HepG2 (cell line): ENCODE measurements at regions not wholly inside any gene's neighbourhood (a gene's known extent, or its start where the extent isn't known, plus 50 kb on each side); places are given as distances from the start of the nearest gene placed in this dataset.

Source experiments
- ATAC-seq: fragments of 200-7000 bp; cut with Tn5 transposase; 3 replicates; pipeline ENCODE4 v1.9.1; 2020; ENCODE audit warnings: mild to moderate bottlenecking, moderate library complexity
- BruUV-seq: library from RNA; stranded (reverse); fragments of 400-500 nt; replicated peaks from 2 replicates; lab custom pipeline; 2021; lab: Mats Ljungman, UMichigan
- CTCF ChIA-PET: fragments of 300-600 bp; formaldehyde crosslinking; extraction: SDS; loops from one replicate; lab custom pipeline; 2021; ENCODE audit warnings: low total read pairs, inconsistent platforms, low intra/inter-chr PET ratio; lab: Yijun Ruan, JAX
- POLR2A ChIA-PET: fragments of 350-600 bp; sonication (Branson Sonifier 250); formaldehyde crosslinking; loops from one replicate; lab custom pipeline; 2020; ENCODE audit warnings: antibody characterized with exemption, inconsistent platforms; lab: Yijun Ruan, JAX
- DNase-seq: peaks from one replicate; pipeline ENCODE4 v3.0.0-alpha.2; 2015; ENCODE audit warnings: low spot score
- FAIRE-seq: peaks from 3 replicates; lab custom pipeline; 2011; peaks lifted over from hg19 to GRCh38; lab: Jason Lieb, UNC
- H2AFZ ChIP-seq: one replicate; pipeline ENCODE4 v1.6.1; 2011; ENCODE audit warnings: low read length, inconsistent platforms
- H3K27ac ChIP-seq: fragments of 300-600 bp; 3 replicates; pipeline ENCODE4 v1.8.0; 2011; ENCODE audit warnings: mixed run types, mild to moderate bottlenecking, mixed read lengths, low read length, inconsistent platforms; ENCODE audit not compliant: insufficient read depth; ENCODE audit errors: extremely low read length
- H3K27me3 ChIP-seq, 2 experiments: fragments of 200-600 bp in 1 of 2; 2 replicates in 1 of 2; 3 replicates in 1 of 2; pipeline versions ENCODE4 v1.6.0 to v1.8.0; 2011; ENCODE audit warnings: low read length in 2 of 2, mild to moderate bottlenecking in 2 of 2, moderate library complexity in 2 of 2, inconsistent platforms in 1 of 2; ENCODE audit not compliant: insufficient read depth in 2 of 2, control insufficient read depth in 1 of 2
- H3K36me3 ChIP-seq, 2 experiments: fragments of 200-600 bp in 1 of 2; replicated peaks in 1 of 2; 2 replicates in 1 of 2; 3 replicates in 1 of 2; pipeline versions ENCODE4 v1.5.1 to v1.8.0; 2011; ENCODE audit warnings: low read length in 2 of 2, inconsistent platforms in 1 of 2; ENCODE audit not compliant: insufficient read depth in 2 of 2, control insufficient read depth in 1 of 2
- H3K4me1 ChIP-seq: 2 replicates; pipeline ENCODE4 v1.5.1; 2012; ENCODE audit warnings: low read length, inconsistent platforms; ENCODE audit not compliant: insufficient read depth
- H3K4me2 ChIP-seq: 2 replicates; pipeline ENCODE4 v1.6.0; 2011; ENCODE audit warnings: low read depth, low read length, inconsistent platforms
- H3K4me3 ChIP-seq, 3 experiments: fragments of 200-600 bp in 1 of 3; sonication (generic), shearing (Covaris generic) in 1 of 3; replicated peaks in 1 of 3; 2 replicates each; pipeline ENCODE4 v1.5.1; 2011 to 2016; ENCODE audit warnings: low read length in 3 of 3, inconsistent platforms in 2 of 3, low read depth in 2 of 3, mild to moderate bottlenecking in 2 of 3, control low read depth in 1 of 3, mixed read lengths in 1 of 3; ENCODE audit not compliant: insufficient read depth in 1 of 3
- H3K79me2 ChIP-seq: one replicate; pipeline ENCODE4 v1.6.1; 2011; ENCODE audit warnings: low read length, inconsistent platforms; ENCODE audit not compliant: insufficient read depth
- H3K9ac ChIP-seq: 2 replicates; pipeline ENCODE4 v1.6.0; 2011; ENCODE audit warnings: mild to moderate bottlenecking, low read depth, low read length, inconsistent platforms; ENCODE audit not compliant: insufficient read depth
- H3K9me3 ChIP-seq: 2 replicates; pipeline ENCODE4 v1.5.1; 2012; ENCODE audit warnings: mild to moderate bottlenecking, low read length
- H4K20me1 ChIP-seq: 2 replicates; pipeline ENCODE4 v1.6.0; 2011; ENCODE audit warnings: inconsistent platforms, mild to moderate bottlenecking, low read length, moderate library complexity; ENCODE audit not compliant: insufficient read depth
- ETV6 ChIP-seq: sonication (generic); formaldehyde crosslinking; conservative IDR thresholded peaks from 2 replicates; pipeline ENCODE4 v1.4.0; 2020; ENCODE audit warnings: missing genetic modification reagents
- MEF2D ChIP-seq: sonication (generic); formaldehyde crosslinking; IDR thresholded peaks from 2 replicates; pipeline ENCODE4 v1.5.1; 2020; ENCODE audit warnings: mild to moderate bottlenecking, missing genetic modification reagents
- MEIS2 ChIP-seq: sonication (generic); formaldehyde crosslinking; IDR thresholded peaks from 2 replicates; pipeline ENCODE4 v1.9.0; 2021; ENCODE audit warnings: mild to moderate bottlenecking, missing genetic modification reagents
- SIN3A ChIP-seq: IDR thresholded peaks from 2 replicates; pipeline ENCODE4 v1.6.1; 2011; ENCODE audit warnings: low read depth, mild to moderate bottlenecking, control low read depth, low read length, borderline replicate concordance
- SP4 ChIP-seq: sonication (generic); formaldehyde crosslinking; IDR thresholded peaks from 2 replicates; pipeline ENCODE4 v1.8.1; 2023; ENCODE audit warnings: mild to moderate bottlenecking, missing genetic modification reagents
- ZNF841 ChIP-seq: sonication (generic); formaldehyde crosslinking; IDR thresholded peaks from 2 replicates; pipeline ENCODE4 v1.8.1; 2023; ENCODE audit warnings: missing genetic modification reagents, borderline replicate concordance
- ZZZ3 ChIP-seq: sonication (generic); formaldehyde crosslinking; IDR thresholded peaks from 2 replicates; pipeline ENCODE4 v1.4.0; 2020; ENCODE audit warnings: missing genetic modification reagents, mild to moderate bottlenecking, borderline replicate concordance
- WGBS: methylation state at CpG from one replicate; pipeline ENCODE4 v1.1.6; 2017; ENCODE audit warnings: low lambda C conversion rate; 5-methylcytosine and 5-hydroxymethylcytosine counted together
- in situ Hi-C: cut with HindIII; loops from 2 replicates; pipeline ENCODE4 v1.10.0; 2017; ENCODE audit warnings: low pct_unique_long_range_greater_than_20kb; ENCODE audit not compliant: extremely low pct_ligation_motif_present
- intact Hi-C: fragments of 100-400 bp; cut with micrococcal nuclease; formaldehyde crosslinking; loops from one replicate; pipeline ENCODE4 v1.10.0; 2022; ENCODE audit not compliant: unreplicated experiment
- TF ChIP-seq, protein P1 (sequence below): sonication (generic); formaldehyde crosslinking; IDR thresholded peaks from 2 replicates; pipeline ENCODE4 v1.5.0; 2020; ENCODE audit warnings: mild to moderate bottlenecking, missing genetic modification reagents

DNA sequence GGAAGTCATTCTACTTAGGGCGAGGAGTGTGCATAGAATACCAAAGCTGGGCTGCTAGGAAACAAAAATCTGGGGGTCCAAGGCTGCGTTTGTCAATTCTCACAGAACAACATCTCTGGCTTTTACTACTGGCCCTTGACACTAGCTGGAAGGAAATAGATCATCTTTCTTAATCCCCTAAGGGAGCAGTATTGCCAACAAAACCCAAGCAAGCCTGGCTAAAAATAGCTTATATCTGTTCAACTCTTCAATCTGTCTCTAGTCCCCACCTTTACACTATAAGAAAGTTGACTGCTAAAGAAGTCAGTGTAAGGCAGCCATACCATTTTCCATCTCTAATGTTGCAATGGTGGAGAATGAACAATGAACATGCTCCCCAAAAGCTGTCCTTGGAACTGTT lies 107.8 kb upstream of the SPRY2 start:
- H3K79me2 ChIP-seq, result no peaks in the 10 kb centered on the region
- ATAC-seq, result no peak
- no peaks in the 10 kb centered on the region for H3K27me3 ChIP-seq
- no TSS peak for BruUV-seq
- no peaks in the 10 kb centered on the region for H3K36me3 ChIP-seq
- 3% methylated on average over 2 of the region's 2 CpGs for WGBS
- H2AFZ ChIP-seq, result no peak overlapping the region
- H3K4me3 ChIP-seq, result no peak overlapping the region
- in situ Hi-C loops, result no loop called here
- FAIRE-seq, result no peak
- intact Hi-C loops, result no loop called here
- H3K27ac ChIP-seq, result no peak overlapping the region
- POLR2A ChIA-PET, result no interaction called here
- CTCF ChIA-PET, result no interaction called here
- H3K9ac ChIP-seq, result no peak overlapping the region
- DNase-seq, result no peak
- no peaks in the 10 kb centered on the region for H4K20me1 ChIP-seq
- H3K4me2 ChIP-seq, result no peak overlapping the region
- no peak for TF ChIP-seq MEF2D (CRISPR knock-in tag)
- TF ChIP-seq SP4 (CRISPR knock-in tag), result no peak
- TF ChIP-seq SIN3A, result no peak
- no peak for TF ChIP-seq ZNF841 (CRISPR knock-in tag)
- TF ChIP-seq ETV6 (CRISPR knock-in tag), result no peak
- no peak for TF ChIP-seq MEIS2
- TF ChIP-seq ZZZ3 (CRISPR knock-in tag), result no peak
- TF ChIP-seq, protein P1, sequence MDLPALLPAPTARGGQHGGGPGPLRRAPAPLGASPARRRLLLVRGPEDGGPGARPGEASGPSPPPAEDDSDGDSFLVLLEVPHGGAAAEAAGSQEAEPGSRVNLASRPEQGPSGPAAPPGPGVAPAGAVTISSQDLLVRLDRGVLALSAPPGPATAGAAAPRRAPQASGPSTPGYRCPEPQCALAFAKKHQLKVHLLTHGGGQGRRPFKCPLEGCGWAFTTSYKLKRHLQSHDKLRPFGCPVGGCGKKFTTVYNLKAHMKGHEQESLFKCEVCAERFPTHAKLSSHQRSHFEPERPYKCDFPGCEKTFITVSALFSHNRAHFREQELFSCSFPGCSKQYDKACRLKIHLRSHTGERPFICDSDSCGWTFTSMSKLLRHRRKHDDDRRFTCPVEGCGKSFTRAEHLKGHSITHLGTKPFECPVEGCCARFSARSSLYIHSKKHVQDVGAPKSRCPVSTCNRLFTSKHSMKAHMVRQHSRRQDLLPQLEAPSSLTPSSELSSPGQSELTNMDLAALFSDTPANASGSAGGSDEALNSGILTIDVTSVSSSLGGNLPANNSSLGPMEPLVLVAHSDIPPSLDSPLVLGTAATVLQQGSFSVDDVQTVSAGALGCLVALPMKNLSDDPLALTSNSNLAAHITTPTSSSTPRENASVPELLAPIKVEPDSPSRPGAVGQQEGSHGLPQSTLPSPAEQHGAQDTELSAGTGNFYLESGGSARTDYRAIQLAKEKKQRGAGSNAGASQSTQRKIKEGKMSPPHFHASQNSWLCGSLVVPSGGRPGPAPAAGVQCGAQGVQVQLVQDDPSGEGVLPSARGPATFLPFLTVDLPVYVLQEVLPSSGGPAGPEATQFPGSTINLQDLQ (CRISPR knock-in tag), result no peak
- peaks cover 17% of the 10 kb centered on the region; the same call in 1 of the 2 replicates for H3K9me3 ChIP-seq
- H3K4me1 ChIP-seq, result no peaks in the 10 kb centered on the region
